ENCODE measurements at regions not wholly inside any gene's neighbourhood (a gene's known extent, or its start where the extent isn't known, plus 50 kb on each side); places are given as distances from the start of the nearest gene placed in this dataset.

DNA sequence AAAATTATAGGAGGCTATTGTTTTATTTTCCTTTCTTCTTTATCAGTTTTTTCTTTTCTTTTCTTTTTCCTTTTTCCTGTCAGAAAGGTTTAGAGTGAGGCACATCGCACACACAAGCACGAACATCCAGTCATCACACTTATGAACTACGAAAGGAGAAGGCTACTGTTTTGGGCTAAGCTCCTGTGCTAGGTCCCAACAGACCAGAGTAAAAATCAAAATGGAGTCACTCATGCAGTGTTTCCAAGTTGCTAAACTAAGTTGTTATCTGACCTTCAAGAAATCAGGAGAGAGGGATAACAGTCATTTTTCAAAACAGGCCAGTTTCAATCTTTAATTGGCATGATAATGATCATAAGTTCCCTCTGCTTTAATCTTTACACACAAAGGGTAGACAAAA is 93.6 kb downstream of the CD24 start:
- no CpG with 5 or more reads among the region's 3 CpGs for WGBS (ENCODE audit: insufficient coverage)
- Histone ChIP-seq H3K9me3 (ENCODE audit: control extremely low read depth in 1 of 3, control insufficient read depth in 2 of 3, insufficient read depth in 1 of 3, low read length in 2 of 3) (peaks cover 0 to 7% (median 1%) of the 10 kb centered on the region in 3 donors), H3K4me3 (ENCODE audit: control extremely low read depth in 1 of 5, extremely low read depth in 1 of 5, insufficient read depth in 1 of 5, low read depth in 2 of 5, low read length in 4 of 5) (no peak overlapping the region), H3K9ac (ENCODE audit: low read length) (no peak overlapping the region), H3K27me3 (replicated peaks in 1 of 4; ENCODE audit: control extremely low read depth in 1 of 4, control insufficient read depth in 3 of 4, insufficient read depth in 4 of 4, low read length in 3 of 4) (no peaks in the 10 kb centered on the region), H3K79me2 (ENCODE audit: control insufficient read depth, insufficient read depth, low read length) (no peaks in the 10 kb centered on the region), H4K20me1 (ENCODE audit: control insufficient read depth, insufficient read depth, low read length, poor library complexity, severe bottlenecking) (no peaks in the 10 kb centered on the region), H3K4me2 (replicated peaks; ENCODE audit: low read depth, low read length, poor library complexity, severe bottlenecking) (no peak overlapping the region), H3K36me3 (replicated peaks in 1 of 2; ENCODE audit: control extremely low read depth in 1 of 2, control insufficient read depth in 1 of 2, extremely low read depth in 1 of 2, insufficient read depth in 2 of 2, low read length in 1 of 2) (no peaks in the 10 kb centered on the region), H3K27ac (ENCODE audit: low read length in 2 of 2) (no peak overlapping the region), H2AFZ (ENCODE audit: insufficient read depth, low read depth, low read length, poor library complexity, severe bottlenecking) (no peak overlapping the region), H3K4me1 (ENCODE audit: control insufficient read depth in 2 of 2, insufficient read depth in 2 of 2, low read length in 2 of 2) (no peaks in the 10 kb centered on the region)
- DNase-seq: no peak
- TF ChIP-seq, protein P1, sequence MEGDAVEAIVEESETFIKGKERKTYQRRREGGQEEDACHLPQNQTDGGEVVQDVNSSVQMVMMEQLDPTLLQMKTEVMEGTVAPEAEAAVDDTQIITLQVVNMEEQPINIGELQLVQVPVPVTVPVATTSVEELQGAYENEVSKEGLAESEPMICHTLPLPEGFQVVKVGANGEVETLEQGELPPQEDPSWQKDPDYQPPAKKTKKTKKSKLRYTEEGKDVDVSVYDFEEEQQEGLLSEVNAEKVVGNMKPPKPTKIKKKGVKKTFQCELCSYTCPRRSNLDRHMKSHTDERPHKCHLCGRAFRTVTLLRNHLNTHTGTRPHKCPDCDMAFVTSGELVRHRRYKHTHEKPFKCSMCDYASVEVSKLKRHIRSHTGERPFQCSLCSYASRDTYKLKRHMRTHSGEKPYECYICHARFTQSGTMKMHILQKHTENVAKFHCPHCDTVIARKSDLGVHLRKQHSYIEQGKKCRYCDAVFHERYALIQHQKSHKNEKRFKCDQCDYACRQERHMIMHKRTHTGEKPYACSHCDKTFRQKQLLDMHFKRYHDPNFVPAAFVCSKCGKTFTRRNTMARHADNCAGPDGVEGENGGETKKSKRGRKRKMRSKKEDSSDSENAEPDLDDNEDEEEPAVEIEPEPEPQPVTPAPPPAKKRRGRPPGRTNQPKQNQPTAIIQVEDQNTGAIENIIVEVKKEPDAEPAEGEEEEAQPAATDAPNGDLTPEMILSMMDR (IDR thresholded peaks at IDR 0.05): no peak
- no peak for TF ChIP-seq EZH2 (IDR thresholded peaks at IDR 0.05; ENCODE audit: borderline replicate concordance, insufficient read depth, low read depth, low read length, poor library complexity, severe bottlenecking)
- intact Hi-C loops (cut with micrococcal nuclease): no loop called here
- Mint-ChIP-seq H3K27me3 (no peaks in the 10 kb centered on the region), H3K9me3 (ENCODE audit: insufficient read depth) (peaks cover 5% of the 10 kb centered on the region), H3K27ac (no peak overlapping the region), H3K4me1 (no peaks in the 10 kb centered on the region), H3K4me3 (no peak overlapping the region)
- ChIA-PET CTCF (no interaction called here), POLR2A (no interaction called here)
- no peak for ATAC-seq (ENCODE audit: low read depth)

DNA sequence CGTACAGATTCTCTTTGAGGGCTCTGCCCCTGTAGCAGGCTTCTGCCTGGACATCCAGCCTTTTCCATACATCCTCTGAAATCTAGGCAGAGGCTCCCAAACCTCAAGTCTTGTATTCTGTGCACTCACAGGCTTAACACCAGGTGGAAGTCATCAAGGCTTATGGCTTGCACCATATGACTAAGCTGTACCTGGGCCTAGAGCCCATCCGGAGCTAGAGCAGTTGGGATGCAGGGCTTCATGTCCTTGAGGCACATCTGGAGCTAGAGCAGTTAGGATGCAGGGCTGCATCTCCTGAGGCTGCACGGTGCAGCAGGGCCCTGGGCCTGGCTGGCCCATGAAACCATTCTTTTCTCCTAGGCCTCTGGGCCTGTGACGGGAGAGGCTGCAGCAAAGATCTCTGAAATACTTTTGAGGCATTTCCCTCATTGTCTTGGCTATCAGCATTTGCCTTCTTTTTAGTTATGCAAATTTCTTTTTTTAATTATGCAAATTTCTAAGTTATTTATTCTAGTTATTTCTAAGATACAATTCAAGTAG is 98.7 kb downstream of the CD24 start:
- Histone ChIP-seq H3K27ac (ENCODE audit: low read length in 2 of 2) (no peak overlapping the region), H2AFZ (ENCODE audit: insufficient read depth, low read depth, low read length, poor library complexity, severe bottlenecking) (no peak overlapping the region), H4K20me1 (ENCODE audit: control insufficient read depth, insufficient read depth, low read length, poor library complexity, severe bottlenecking) (no peaks in the 10 kb centered on the region), H3K4me3 (ENCODE audit: control extremely low read depth in 1 of 5, extremely low read depth in 1 of 5, insufficient read depth in 1 of 5, low read depth in 2 of 5, low read length in 4 of 5) (no peak overlapping the region), H3K36me3 (replicated peaks in 1 of 2; ENCODE audit: control extremely low read depth in 1 of 2, control insufficient read depth in 1 of 2, extremely low read depth in 1 of 2, insufficient read depth in 2 of 2, low read length in 1 of 2) (no peaks in the 10 kb centered on the region), H3K9ac (ENCODE audit: low read length) (no peak overlapping the region), H3K4me1 (ENCODE audit: control insufficient read depth in 2 of 2, insufficient read depth in 2 of 2, low read length in 2 of 2) (no peaks in the 10 kb centered on the region), H3K27me3 (replicated peaks in 1 of 4; ENCODE audit: control extremely low read depth in 1 of 4, control insufficient read depth in 3 of 4, insufficient read depth in 4 of 4, low read length in 3 of 4) (no peaks in the 10 kb centered on the region), H3K9me3 (ENCODE audit: control extremely low read depth in 1 of 3, control insufficient read depth in 2 of 3, insufficient read depth in 1 of 3, low read length in 2 of 3) (peaks cover 0 to 15% (median 9%) of the 10 kb centered on the region in 3 donors), H3K4me2 (replicated peaks; ENCODE audit: low read depth, low read length, poor library complexity, severe bottlenecking) (no peak overlapping the region), H3K79me2 (ENCODE audit: control insufficient read depth, insufficient read depth, low read length) (no peaks in the 10 kb centered on the region)
- ATAC-seq (ENCODE audit: low read depth) (no peak), DNase-seq (no peak)
- TF ChIP-seq EZH2 (IDR thresholded peaks at IDR 0.05; ENCODE audit: borderline replicate concordance, insufficient read depth, low read depth, low read length, poor library complexity, severe bottlenecking): no peak
- no peaks in the 10 kb centered on the region for H3K4me1 Mint-ChIP-seq
- POLR2A ChIA-PET: no interaction called here
- no peaks in the 10 kb centered on the region for H3K27me3 Mint-ChIP-seq
- no peak overlapping the region for H3K27ac Mint-ChIP-seq
- WGBS (ENCODE audit: insufficient coverage): 98% methylated on average over 3 of the region's 4 CpGs
- intact Hi-C loops (cut with micrococcal nuclease): no loop called here
- H3K9me3 Mint-ChIP-seq (ENCODE audit: insufficient read depth): peaks cover 5% of the 10 kb centered on the region
- CTCF ChIA-PET: no interaction called here
- no peak overlapping the region for H3K4me3 Mint-ChIP-seq
